ENCODE measurements at regions not wholly inside any gene's neighbourhood (a gene's known extent, or its start where the extent isn't known, plus 50 kb on each side); places are given as distances from the start of the nearest gene placed in this dataset.
A peak's percentile ranks its signal among the peaks of the same experiment; 100 is the strongest.

DNA sequence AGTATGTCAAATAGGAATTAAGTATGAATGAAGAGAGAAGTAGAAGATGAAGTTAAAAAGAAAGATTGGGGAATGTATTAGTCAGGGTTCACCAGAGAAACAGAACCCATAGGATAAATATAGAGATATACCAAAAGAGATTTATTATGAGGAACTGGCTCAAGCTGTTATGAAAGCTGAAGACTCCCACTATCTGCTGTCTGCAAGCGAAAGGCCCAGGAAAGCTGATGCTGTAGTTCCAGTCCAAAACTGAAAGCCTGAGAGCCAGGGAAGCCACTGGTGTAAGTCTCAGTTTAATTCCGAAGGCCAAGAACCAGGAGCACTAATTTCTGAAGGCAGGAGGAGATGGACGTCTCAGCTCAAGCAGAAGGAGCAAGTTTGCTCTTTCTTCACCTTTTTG is 200.9 kb upstream of the FN1 start:
- no peaks in the 10 kb centered on the region for H3K9me2 ChIP-seq
- WGBS (ENCODE audit: low lambda C conversion rate): 70% methylated on average over 3 of the region's 3 CpGs
- H3K27me3 ChIP-seq (ENCODE audit: insufficient read depth): no peaks in the 10 kb centered on the region
- no peaks in the 10 kb centered on the region for H4K20me1 ChIP-seq (ENCODE audit: insufficient read depth)
- no peak for TF ChIP-seq SMC3 (IDR thresholded peaks at IDR 0.05; ENCODE audit: low read depth, low read length)
- TF ChIP-seq GABPA (IDR thresholded peaks at IDR 0.05; ENCODE audit: low read depth): no peak
- TF ChIP-seq, protein P1, sequence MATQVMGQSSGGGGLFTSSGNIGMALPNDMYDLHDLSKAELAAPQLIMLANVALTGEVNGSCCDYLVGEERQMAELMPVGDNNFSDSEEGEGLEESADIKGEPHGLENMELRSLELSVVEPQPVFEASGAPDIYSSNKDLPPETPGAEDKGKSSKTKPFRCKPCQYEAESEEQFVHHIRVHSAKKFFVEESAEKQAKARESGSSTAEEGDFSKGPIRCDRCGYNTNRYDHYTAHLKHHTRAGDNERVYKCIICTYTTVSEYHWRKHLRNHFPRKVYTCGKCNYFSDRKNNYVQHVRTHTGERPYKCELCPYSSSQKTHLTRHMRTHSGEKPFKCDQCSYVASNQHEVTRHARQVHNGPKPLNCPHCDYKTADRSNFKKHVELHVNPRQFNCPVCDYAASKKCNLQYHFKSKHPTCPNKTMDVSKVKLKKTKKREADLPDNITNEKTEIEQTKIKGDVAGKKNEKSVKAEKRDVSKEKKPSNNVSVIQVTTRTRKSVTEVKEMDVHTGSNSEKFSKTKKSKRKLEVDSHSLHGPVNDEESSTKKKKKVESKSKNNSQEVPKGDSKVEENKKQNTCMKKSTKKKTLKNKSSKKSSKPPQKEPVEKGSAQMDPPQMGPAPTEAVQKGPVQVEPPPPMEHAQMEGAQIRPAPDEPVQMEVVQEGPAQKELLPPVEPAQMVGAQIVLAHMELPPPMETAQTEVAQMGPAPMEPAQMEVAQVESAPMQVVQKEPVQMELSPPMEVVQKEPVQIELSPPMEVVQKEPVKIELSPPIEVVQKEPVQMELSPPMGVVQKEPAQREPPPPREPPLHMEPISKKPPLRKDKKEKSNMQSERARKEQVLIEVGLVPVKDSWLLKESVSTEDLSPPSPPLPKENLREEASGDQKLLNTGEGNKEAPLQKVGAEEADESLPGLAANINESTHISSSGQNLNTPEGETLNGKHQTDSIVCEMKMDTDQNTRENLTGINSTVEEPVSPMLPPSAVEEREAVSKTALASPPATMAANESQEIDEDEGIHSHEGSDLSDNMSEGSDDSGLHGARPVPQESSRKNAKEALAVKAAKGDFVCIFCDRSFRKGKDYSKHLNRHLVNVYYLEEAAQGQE (IDR thresholded peaks at IDR 0.05; ENCODE audit: low read depth, low read length): no peak
- no peak for TF ChIP-seq ELF1 (IDR thresholded peaks at IDR 0.05)
- no peak for TF ChIP-seq RAD21 (IDR thresholded peaks at IDR 0.05; ENCODE audit: low read length)
- no peaks in the 10 kb centered on the region for H3K79me2 ChIP-seq (ENCODE audit: insufficient read depth)
- H3K4me3 ChIP-seq (ENCODE audit: low read depth in 2 of 2, low read length in 1 of 2): no peak overlapping the region
- no peaks in the 10 kb centered on the region for H3K4me1 ChIP-seq (ENCODE audit: control insufficient read depth in 1 of 2, insufficient read depth in 2 of 2, low read depth in 1 of 2, low read length in 1 of 2)
- peaks cover 0 to 5% of the 10 kb centered on the region in 2 experiments for H3K36me3 ChIP-seq (replicated peaks in 1 of 2; ENCODE audit: control insufficient read depth in 1 of 2, insufficient read depth in 2 of 2, low read length in 1 of 2)
- CTCF ChIA-PET: no interaction called here
- no peak overlapping the region for H3K27ac ChIP-seq (ENCODE audit: low read depth in 2 of 2, low read length in 1 of 2)
- no peak overlapping the region for H3K9ac ChIP-seq
- H3F3A ChIP-seq (replicated peaks; ENCODE audit: insufficient read depth): peaks cover 5% of the 10 kb centered on the region
- no peak for DNase-seq
- no peak overlapping the region for H3K4me2 ChIP-seq
- POLR2A ChIA-PET: no interaction called here
- peaks cover 15% of the 10 kb centered on the region; the same call in 1 of the 2 replicates for H3K9me3 ChIP-seq
- no peak overlapping the region for H2AFZ ChIP-seq (ENCODE audit: low read depth)

DNA sequence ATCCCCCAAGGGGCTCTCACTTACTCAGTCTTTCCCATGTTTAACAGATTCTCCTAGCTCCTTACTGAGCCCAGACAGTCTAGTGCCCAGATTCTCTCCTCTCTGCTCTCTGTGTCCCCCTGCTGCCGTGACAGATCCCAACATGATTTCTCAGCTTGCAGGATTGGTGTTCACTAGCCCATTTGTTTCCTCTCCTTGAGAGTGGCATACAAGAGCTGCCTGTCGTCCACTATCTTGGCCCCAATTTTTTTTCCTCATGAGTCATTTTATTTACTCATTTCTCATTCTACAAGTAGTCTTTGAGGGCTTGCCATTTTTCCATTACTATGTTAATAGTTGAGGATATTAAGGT is 199.9 kb upstream of the FN1 start:
- Histone ChIP-seq H3K27me3 (ENCODE audit: insufficient read depth) (no peaks in the 10 kb centered on the region), H3K9me2 (no peaks in the 10 kb centered on the region), H3K4me2 (no peak overlapping the region), H2AFZ (ENCODE audit: low read depth) (no peak overlapping the region), H3K9ac (no peak overlapping the region), H4K20me1 (ENCODE audit: insufficient read depth) (no peaks in the 10 kb centered on the region), H3K9me3 (peaks cover 15% of the 10 kb centered on the region; the same call in 1 of the 2 replicates), H3K4me1 (ENCODE audit: control insufficient read depth in 1 of 2, insufficient read depth in 2 of 2, low read depth in 1 of 2, low read length in 1 of 2) (no peaks in the 10 kb centered on the region), H3K36me3 (replicated peaks in 1 of 2; ENCODE audit: control insufficient read depth in 1 of 2, insufficient read depth in 2 of 2, low read length in 1 of 2) (peaks cover 0 to 5% of the 10 kb centered on the region in 2 experiments), H3K79me2 (ENCODE audit: insufficient read depth) (no peaks in the 10 kb centered on the region), H3K27ac (ENCODE audit: low read depth in 2 of 2, low read length in 1 of 2) (no peak overlapping the region), H3K4me3 (ENCODE audit: low read depth in 2 of 2, low read length in 1 of 2) (no peak overlapping the region), H3F3A (replicated peaks; ENCODE audit: insufficient read depth) (peaks cover 5% of the 10 kb centered on the region)
- WGBS (ENCODE audit: low lambda C conversion rate): 31% methylated on average over 2 of the region's 2 CpGs
- no peak for DNase-seq
- POLR2A ChIA-PET: no interaction called here
- TF ChIP-seq RAD21 (IDR thresholded peaks at IDR 0.05; ENCODE audit: low read length) (0 out of 2 replicates have a peak, but pooled peaks have one; percentile 8), GABPA (IDR thresholded peaks at IDR 0.05; ENCODE audit: low read depth) (no peak)
- CTCF ChIA-PET: interaction anchor here (0.5 kb wide), 1 partner anchor 299 kb away, joined by 3 read pairs; no protein-coding TSS in a partner anchor

DNA sequence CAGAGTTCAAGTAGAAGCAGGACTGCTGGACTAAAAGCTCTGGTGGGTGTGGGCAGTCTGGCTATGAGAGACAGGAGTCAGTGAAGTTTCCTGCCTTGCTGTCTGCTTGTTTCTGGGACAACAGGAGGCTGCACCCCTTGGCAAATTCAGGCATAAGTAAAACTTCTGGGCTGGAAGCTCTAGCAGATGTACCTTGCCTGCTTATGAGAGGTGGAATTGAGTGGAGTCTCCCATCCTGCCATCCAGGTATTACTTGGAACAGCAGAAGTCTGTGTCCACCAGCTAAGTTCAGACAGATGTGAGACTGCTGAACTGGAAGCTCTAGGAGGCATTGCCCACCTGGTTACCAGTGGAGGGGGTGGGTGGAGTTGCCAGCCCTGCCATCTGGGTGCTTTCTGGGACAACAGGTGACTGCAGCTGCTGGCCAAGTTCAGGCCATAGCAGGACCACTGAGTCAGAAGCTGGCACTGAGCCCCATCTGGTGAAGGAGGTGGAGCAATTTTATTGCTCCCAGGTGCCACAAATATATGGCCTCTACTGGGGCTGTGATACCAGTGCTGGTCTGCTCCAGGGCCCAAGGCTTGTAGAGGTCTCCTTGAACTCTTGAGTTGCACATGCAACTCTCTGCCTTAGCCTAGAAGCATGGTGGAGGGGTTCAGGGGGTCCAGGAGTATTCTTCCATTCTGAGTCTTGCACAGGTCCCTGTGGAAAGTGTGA is 199.4 kb upstream of the FN1 start:
- no peak overlapping the region for H3K4me2 ChIP-seq
- no peak overlapping the region for H3K9ac ChIP-seq
- TF ChIP-seq FOXJ3 (CRISPR knock-in tag; IDR thresholded peaks at IDR 0.05) (no peak), TEAD4 (IDR thresholded peaks at IDR 0.05; ENCODE audit: borderline replicate concordance, insufficient read depth) (no peak), TCF12 (IDR thresholded peaks at IDR 0.05) (no peak)
- TF ChIP-seq, protein P2, sequence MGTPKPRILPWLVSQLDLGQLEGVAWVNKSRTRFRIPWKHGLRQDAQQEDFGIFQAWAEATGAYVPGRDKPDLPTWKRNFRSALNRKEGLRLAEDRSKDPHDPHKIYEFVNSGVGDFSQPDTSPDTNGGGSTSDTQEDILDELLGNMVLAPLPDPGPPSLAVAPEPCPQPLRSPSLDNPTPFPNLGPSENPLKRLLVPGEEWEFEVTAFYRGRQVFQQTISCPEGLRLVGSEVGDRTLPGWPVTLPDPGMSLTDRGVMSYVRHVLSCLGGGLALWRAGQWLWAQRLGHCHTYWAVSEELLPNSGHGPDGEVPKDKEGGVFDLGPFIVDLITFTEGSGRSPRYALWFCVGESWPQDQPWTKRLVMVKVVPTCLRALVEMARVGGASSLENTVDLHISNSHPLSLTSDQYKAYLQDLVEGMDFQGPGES (IDR thresholded peaks at IDR 0.05; ENCODE audit: low read depth, low read length): no peak
- CTCF ChIA-PET: interaction anchor here (0.5 kb wide), 1 partner anchor 300 kb away, joined by 3 read pairs; no protein-coding TSS in a partner anchor
- no peak overlapping the region for H3K27ac ChIP-seq (ENCODE audit: low read depth in 2 of 2, low read length in 1 of 2)
- no peak overlapping the region for H3K4me3 ChIP-seq (ENCODE audit: low read depth in 2 of 2, low read length in 1 of 2)
- H4K20me1 ChIP-seq (ENCODE audit: insufficient read depth): no peaks in the 10 kb centered on the region
- no peak overlapping the region for H2AFZ ChIP-seq (ENCODE audit: low read depth)
- no peaks in the 10 kb centered on the region for H3K79me2 ChIP-seq (ENCODE audit: insufficient read depth)
- peaks cover 0 to 5% of the 10 kb centered on the region in 2 experiments for H3K36me3 ChIP-seq (replicated peaks in 1 of 2; ENCODE audit: control insufficient read depth in 1 of 2, insufficient read depth in 2 of 2, low read length in 1 of 2)
- no peaks in the 10 kb centered on the region for H3K4me1 ChIP-seq (ENCODE audit: control insufficient read depth in 1 of 2, insufficient read depth in 2 of 2, low read depth in 1 of 2, low read length in 1 of 2)
- no peaks in the 10 kb centered on the region for H3K27me3 ChIP-seq (ENCODE audit: insufficient read depth)
- POLR2A ChIA-PET: interaction anchor here (0.7 kb wide), 1 partner anchor 58 kb away, joined by 3 read pairs; no protein-coding TSS in a partner anchor
- no peak for DNase-seq
- no peaks in the 10 kb centered on the region for H3K9me2 ChIP-seq
- H3K9me3 ChIP-seq: peaks cover 15% of the 10 kb centered on the region; the same call in 1 of the 2 replicates
- H3F3A ChIP-seq (replicated peaks; ENCODE audit: insufficient read depth): peaks cover 5% of the 10 kb centered on the region

Data from SK-N-SH (cell line).